GM12878 (cell line): ENCODE measurements at regions not wholly inside any gene's neighbourhood (a gene's known extent, or its start where the extent isn't known, plus 50 kb on each side); places are given as distances from the start of the nearest gene placed in this dataset.

Experiments used
- ATAC-seq: fragments of 200-7000 bp; cut with Tn5 transposase; 3 replicates; pipeline ENCODE4 v1.9.1; 2020; ENCODE audit warnings: mild to moderate bottlenecking, moderate library complexity
- BruUV-seq: library from RNA; stranded (reverse); fragments of 400-500 nt; replicated peaks from 2 replicates; lab custom pipeline; 2021; lab: Mats Ljungman, UMichigan
- CTCF ChIA-PET: fragments of 300-600 bp; sonication (Branson Sonifier 250); formaldehyde crosslinking; extraction: SDS; loops from one replicate; lab custom pipeline; 2021; ENCODE audit warnings: inconsistent platforms; lab: Yijun Ruan, JAX
- POLR2A ChIA-PET: fragments of 350-600 bp; formaldehyde crosslinking; extraction: SDS; loops from one replicate; lab custom pipeline; 2021; ENCODE audit warnings: inconsistent platforms; lab: Charles Lee
- RAD21 ChIA-PET: fragments of 300-600 bp; sonication (Branson Sonifier 250); formaldehyde crosslinking; loops from one replicate; lab custom pipeline; 2023; ENCODE audit warnings: antibody characterized with exemption; ENCODE audit not compliant: unreplicated experiment; lab: Charles Lee
- SMC1A ChIA-PET: fragments of 300-600 bp; sonication (Branson Sonifier 250); formaldehyde crosslinking; loops from one replicate; lab custom pipeline; 2023; ENCODE audit not compliant: unreplicated experiment, uncharacterized antibody; lab: Charles Lee
- DNase-seq: peaks from one replicate; pipeline ENCODE4 v3.0.0-alpha.2; 2011; ENCODE audit warnings: low read depth, low spot score
- FAIRE-seq: peaks from 3 replicates; lab custom pipeline; 2011; peaks lifted over from hg19 to GRCh38; lab: Jason Lieb, UNC
- H2AFZ ChIP-seq: 2 replicates; pipeline ENCODE4 v1.6.0; 2011; ENCODE audit warnings: low read depth, low read length, control low read depth; ENCODE audit not compliant: control insufficient read depth
- H3K27ac ChIP-seq: 2 replicates; pipeline ENCODE4 v1.5.1; 2011; ENCODE audit warnings: control low read depth; ENCODE audit not compliant: control insufficient read depth, insufficient read depth
- H3K27me3 ChIP-seq, 2 experiments: replicated peaks in 1 of 2; 2 replicates each; pipeline versions ENCODE4 v1.6.0 to v1.6.1; 2011; ENCODE audit warnings: low read length in 1 of 2; ENCODE audit not compliant: control insufficient read depth in 2 of 2, insufficient read depth in 2 of 2
- H3K36me3 ChIP-seq, 2 experiments: 2 replicates each; pipeline ENCODE4 v1.5.1; 2011; ENCODE audit warnings: low read length in 1 of 2; ENCODE audit not compliant: control insufficient read depth in 2 of 2, insufficient read depth in 2 of 2
- H3K4me1 ChIP-seq: 2 replicates; pipeline ENCODE4 v1.6.1; 2011; ENCODE audit warnings: mild to moderate bottlenecking, low read length, moderate library complexity, mixed read lengths; ENCODE audit not compliant: control insufficient read depth, insufficient read depth
- H3K4me2 ChIP-seq: 2 replicates; pipeline ENCODE4 v1.6.0; 2011; ENCODE audit warnings: control low read depth; ENCODE audit not compliant: control insufficient read depth, insufficient read depth
- H3K4me3 ChIP-seq: fragments of 200-600 bp; sonication (generic); 2 replicates; pipeline ENCODE4 v1.5.1; 2016
- H3K79me2 ChIP-seq: 2 replicates; pipeline ENCODE4 v1.6.0; 2011; ENCODE audit warnings: low read length; ENCODE audit not compliant: control insufficient read depth, insufficient read depth
- H3K9ac ChIP-seq: 2 replicates; pipeline ENCODE4 v1.8.0; 2011; ENCODE audit warnings: low read length, control low read depth, mixed read lengths; ENCODE audit not compliant: control insufficient read depth, insufficient read depth
- H3K9me3 ChIP-seq: replicated peaks from 3 replicates; pipeline ENCODE4 v1.5.1; 2011; ENCODE audit warnings: mild to moderate bottlenecking, low read length; ENCODE audit not compliant: control insufficient read depth, insufficient read depth
- H4K20me1 ChIP-seq: 2 replicates; pipeline ENCODE4 v1.6.0; 2011; ENCODE audit not compliant: control insufficient read depth, insufficient read depth
- CREB1 ChIP-seq: IDR thresholded peaks from 2 replicates; pipeline ENCODE4 v1.6.1; 2012; ENCODE audit warnings: low read depth, mild to moderate bottlenecking, inconsistent platforms
- EED ChIP-seq: sonication (generic); IDR thresholded peaks from 2 replicates; pipeline ENCODE4 v1.6.1; 2016; ENCODE audit warnings: antibody characterized with exemption, low read depth
- FOXK2 ChIP-seq: fragments of 450-650 bp; IDR thresholded peaks from 2 replicates; pipeline ENCODE4 v1.6.1; 2017; ENCODE audit warnings: mild to moderate bottlenecking, moderate library complexity
- IKZF1 ChIP-seq: fragments of 450-650 bp; conservative IDR thresholded peaks from 2 replicates; pipeline ENCODE4 v1.6.1; 2017; ENCODE audit warnings: antibody characterized with exemption, mild to moderate bottlenecking
- IRF3 ChIP-seq: fragments of 450-650 bp; IDR thresholded peaks from 2 replicates; pipeline ENCODE4 v1.6.1; 2014; ENCODE audit warnings: mild to moderate bottlenecking
- KAT2A ChIP-seq: conservative IDR thresholded peaks from 2 replicates; pipeline ENCODE4 v1.6.1; 2011; ENCODE audit warnings: low read depth, low read length; ENCODE audit not compliant: control insufficient read depth
- MTA2 ChIP-seq: fragments of 450-650 bp; IDR thresholded peaks from 2 replicates; pipeline ENCODE4 v1.6.1; 2016; ENCODE audit warnings: low read depth, mild to moderate bottlenecking, moderate library complexity
- NR2F1 ChIP-seq: fragments of 450-650 bp; conservative IDR thresholded peaks from 2 replicates; pipeline ENCODE4 v1.6.1; 2017; ENCODE audit warnings: mild to moderate bottlenecking
- RB1 ChIP-seq: fragments of 450-650 bp; formaldehyde crosslinking; IDR thresholded peaks from 2 replicates; pipeline ENCODE4 v1.6.1; 2017; ENCODE audit warnings: mild to moderate bottlenecking, borderline replicate concordance
- RCOR1 ChIP-seq: conservative IDR thresholded peaks from 2 replicates; pipeline ENCODE4 v1.6.1; 2012; ENCODE audit warnings: low read depth, low read length, improper control_type of control experiment
- REST ChIP-seq: IDR thresholded peaks from 2 replicates; pipeline ENCODE4 v1.6.1; 2012; ENCODE audit warnings: mild to moderate bottlenecking, low read depth, low read length
- SMAD1 ChIP-seq: fragments of 450-650 bp; IDR thresholded peaks from 2 replicates; pipeline ENCODE4 v1.6.1; 2018; ENCODE audit warnings: mild to moderate bottlenecking, low read depth; ENCODE audit not compliant: partially characterized antibody
- STAT3 ChIP-seq: IDR thresholded peaks from 2 replicates; pipeline ENCODE4 v1.6.1; 2011; ENCODE audit warnings: low read depth, low read length, improper control_type of control experiment
- SUZ12 ChIP-seq: fragments of 200-600 bp; sonication (generic); IDR thresholded peaks from one replicate; pipeline ENCODE4 v1.6.1; 2018; ENCODE audit warnings: antibody characterized with exemption, mild to moderate bottlenecking; ENCODE audit not compliant: unreplicated experiment
- TARDBP ChIP-seq: IDR thresholded peaks from 2 replicates; pipeline ENCODE4 v1.6.1; 2016; ENCODE audit warnings: borderline replicate concordance
- ZNF24 ChIP-seq: fragments of 450-650 bp; IDR thresholded peaks from 2 replicates; pipeline ENCODE4 v1.6.1; 2017; ENCODE audit warnings: antibody characterized with exemption, mild to moderate bottlenecking
- ZNF687 ChIP-seq: fragments of 450-650 bp; IDR thresholded peaks from 2 replicates; pipeline ENCODE4 v1.6.1; 2017; ENCODE audit warnings: mild to moderate bottlenecking, moderate library complexity
- WGBS: methylation state at CpG from one replicate; pipeline ENCODE4 v1.1.6; 2016; ENCODE audit warnings: low lambda C conversion rate; ENCODE audit not compliant: insufficient replicate concordance, insufficient coverage; ENCODE audit errors: missing lambda C conversion rate; 5-methylcytosine and 5-hydroxymethylcytosine counted together
- in situ Hi-C: fragments of 300-500 bp; cut with MboI; formaldehyde crosslinking; loops from 9 replicates; pipeline ENCODE4 v1.14.3; 2018; ENCODE audit warnings: mixed read lengths
- intact Hi-C: fragments of 100-400 bp; cut with micrococcal nuclease; formaldehyde crosslinking; loops from one replicate; pipeline ENCODE4 v1.14.2; 2022; ENCODE audit not compliant: unreplicated experiment
- TF ChIP-seq, protein P1 (sequence below): IDR thresholded peaks from 2 replicates; pipeline ENCODE4 v1.6.1; 2012; ENCODE audit warnings: low read depth, low read length, improper control_type of control experiment

DNA sequence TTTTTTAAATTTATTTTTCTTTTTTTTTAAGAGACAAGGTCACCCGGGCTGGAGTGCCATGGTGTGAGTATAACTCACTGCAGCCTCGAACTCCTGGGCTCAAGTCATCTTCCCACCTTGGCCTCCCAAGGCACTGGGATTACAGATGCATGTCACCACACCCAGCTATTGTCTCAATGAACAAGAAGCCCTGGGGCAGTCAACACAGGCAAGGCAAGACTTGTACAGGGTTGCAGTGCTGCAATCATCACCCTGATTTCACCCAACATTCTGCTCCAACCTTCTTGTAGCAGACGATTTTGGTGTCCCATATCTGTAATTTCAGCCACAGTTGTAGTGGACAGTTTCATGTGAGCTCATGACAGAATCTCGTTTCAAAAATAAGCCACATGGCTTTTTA, 205.8 kb upstream of the KIF2A start:
- WGBS: 9% methylated on average over 4 of the region's 4 CpGs
- Histone ChIP-seq H2AFZ (no peak overlapping the region), H3K4me3 (no peak overlapping the region), H3K79me2 (no peaks in the 10 kb centered on the region), H3K9ac (no peak overlapping the region), H3K27ac (no peak overlapping the region), H3K9me3 (no peaks in the 10 kb centered on the region), H3K4me2 (no peak overlapping the region), H4K20me1 (no peaks in the 10 kb centered on the region), H3K27me3 (no peaks in the 10 kb centered on the region), H3K4me1 (no peaks in the 10 kb centered on the region), H3K36me3 (no peaks in the 10 kb centered on the region)
- ChIA-PET CTCF (no interaction called here), POLR2A (no interaction called here), SMC1A (no interaction called here), RAD21 (no interaction called here)
- FAIRE-seq (no peak), ATAC-seq (no peak), DNase-seq (no peak)
- TF ChIP-seq REST (no peak), SMAD1 (no peak), IKZF1 (no peak), EED (no peak), MTA2 (no peak), NR2F1 (no peak), FOXK2 (no peak), ZNF24 (no peak), TARDBP (no peak), SUZ12 (no peak), RB1 (no peak), KAT2A (no peak), STAT3 (no peak), ZNF687 (no peak), RCOR1 (no peak), IRF3 (no peak), CREB1 (no peak)
- TF ChIP-seq, protein P1, sequence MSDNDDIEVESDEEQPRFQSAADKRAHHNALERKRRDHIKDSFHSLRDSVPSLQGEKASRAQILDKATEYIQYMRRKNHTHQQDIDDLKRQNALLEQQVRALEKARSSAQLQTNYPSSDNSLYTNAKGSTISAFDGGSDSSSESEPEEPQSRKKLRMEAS: no peak
- in situ Hi-C loops (no loop called here), intact Hi-C loops (no loop called here)
- no TSS peak for BruUV-seq
